GM12874 (cell line): ENCODE measurements at regions not wholly inside any gene's neighbourhood (a gene's known extent, or its start where the extent isn't known, plus 50 kb on each side); places are given as distances from the start of the nearest gene placed in this dataset.

Experiments
- CTCF ChIP-seq: IDR thresholded peaks from 2 replicates; pipeline ENCODE4 v1.5.1; 2011; ENCODE audit warnings: low read depth, mild to moderate bottlenecking, control low read depth, low read length, moderate library complexity; ENCODE audit not compliant: insufficient read depth

GRCh38 chr3:135895106-135895733 is 70.3 kb upstream of the PPP2R3A start:
- TF ChIP-seq CTCF = peak; percentile 75

- no peak for TF ChIP-seq CTCF
Measured at GRCh38 chr3:135895734-135896121, 69.8 kb upstream of the PPP2R3A start.

- TF ChIP-seq CTCF = no peak
Measured at GRCh38 chr3:135896613-135897012, 68.9 kb upstream of the PPP2R3A start.

- no peak for TF ChIP-seq CTCF
Measured at GRCh38 chr3:135897715-135898114, 67.8 kb upstream of the PPP2R3A start.

GRCh38 chr3:135898774-135899173 is 66.8 kb upstream of the PPP2R3A start:
- TF ChIP-seq CTCF = no peak

GRCh38 chr3:135905058-135905724 is 60.3 kb upstream of the PPP2R3A start:
- no peak for TF ChIP-seq CTCF

GRCh38 chr3:135907422-135908165 is 57.9 kb upstream of the PPP2R3A start:
- no peak for TF ChIP-seq CTCF
